ENCODE measurements at regions not wholly inside any gene's neighbourhood (a gene's known extent, or its start where the extent isn't known, plus 50 kb on each side); places are given as distances from the start of the nearest gene placed in this dataset.
A peak's percentile ranks its signal among the peaks of the same experiment; 100 is the strongest.
"Not testable (repeated sequence)": the region's sequence is repeated elsewhere in the genome, so short reads cannot be mapped to it uniquely, and the experiment has no call there.

GRCh38 chr4:130035391-130035790 lies 939.4 kb downstream of the C4orf33 start:
- intact Hi-C loops (cut with DNase I): no loop called here
- no peak for ATAC-seq
- no peaks in the 10 kb centered on the region for H3K27me3 ChIP-seq
- no peaks in the 10 kb centered on the region for H3K9me3 ChIP-seq
- no peaks in the 10 kb centered on the region for H3K36me3 ChIP-seq
- no peak overlapping the region for H3K27ac ChIP-seq
- no peak for DNase-seq
- 23% methylated on average over 1 of the region's 1 CpG for WGBS (ENCODE audit: insufficient coverage, low coverage, low lambda C conversion rate, missing lambda C conversion rate)
- H3K4me1 ChIP-seq: no peaks in the 10 kb centered on the region
- no peak for TF ChIP-seq POLR2A (IDR thresholded peaks at IDR 0.05)
- TF ChIP-seq CTCF (IDR thresholded peaks at IDR 0.05): no peak
- no peak overlapping the region for H3K4me3 ChIP-seq

- ATAC-seq; H3K4me3 ChIP-seq; H3K27me3 ChIP-seq; H3K4me1 ChIP-seq; H3K27ac ChIP-seq; DNase-seq; H3K36me3 ChIP-seq; H3K9me3 ChIP-seq; intact Hi-C loops (cut with DNase I): not testable (repeated sequence)
- WGBS (ENCODE audit: insufficient coverage, low coverage, low lambda C conversion rate, missing lambda C conversion rate): 94% methylated on average over 11 of the region's 13 CpGs
Measured at GRCh38 chr4:130037866-130038265, 941.9 kb downstream of the C4orf33 start.

- ATAC-seq; DNase-seq; H3K9me3 ChIP-seq; H3K27ac ChIP-seq; H3K36me3 ChIP-seq; H3K4me3 ChIP-seq; intact Hi-C loops (cut with DNase I); H3K27me3 ChIP-seq; H3K4me1 ChIP-seq: not testable (repeated sequence)
- WGBS (ENCODE audit: insufficient coverage, low coverage, low lambda C conversion rate, missing lambda C conversion rate): no CpG with 5 or more reads among the region's 32 CpGs
Measured at GRCh38 chr4:130038540-130038939, 942.6 kb downstream of the C4orf33 start.

DNA sequence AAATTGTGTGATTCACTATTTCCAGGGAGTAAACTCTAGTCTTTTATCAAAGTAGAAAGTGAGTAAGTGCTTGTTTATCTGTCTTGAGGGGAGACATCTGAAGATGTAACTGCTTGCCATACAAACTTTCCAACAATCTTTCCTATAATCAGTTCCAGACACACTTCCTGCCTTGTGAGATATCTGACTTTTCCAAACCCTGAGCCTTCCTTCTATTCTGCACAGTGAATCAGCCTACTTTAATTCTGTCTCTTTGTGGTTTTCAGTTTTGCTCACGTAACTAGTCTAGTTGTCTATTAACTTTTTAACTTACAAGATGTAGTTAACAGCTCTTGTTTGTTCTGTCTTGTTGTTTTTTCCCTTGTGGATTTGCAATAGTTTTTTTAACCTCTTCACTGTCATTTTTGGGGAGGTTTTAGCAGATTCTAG lies 947.8 kb downstream of the C4orf33 start:
- no peaks in the 10 kb centered on the region for H3K36me3 ChIP-seq
- TF ChIP-seq POLR2A (IDR thresholded peaks at IDR 0.05) (no peak), CTCF (IDR thresholded peaks at IDR 0.05) (no peak)
- H3K27me3 ChIP-seq: no peaks in the 10 kb centered on the region
- DNase-seq: no peak
- no peaks in the 10 kb centered on the region for H3K9me3 ChIP-seq
- 0% methylated on average over 1 of the region's 1 CpG for WGBS (ENCODE audit: insufficient coverage, low coverage, low lambda C conversion rate, missing lambda C conversion rate)
- intact Hi-C loops (cut with DNase I): no loop called here
- ATAC-seq: peak; percentile 86 to 93 (median 92)
- peak overlapping the region in 1 of 3 donors; percentile 6 for H3K27ac ChIP-seq
- peaks cover 0 to 24% (median 6%) of the 10 kb centered on the region in 4 donors for H3K4me1 ChIP-seq
- H3K4me3 ChIP-seq: no peak overlapping the region

- 24% methylated on average over 3 of the region's 3 CpGs for WGBS (ENCODE audit: insufficient coverage, low coverage, low lambda C conversion rate, missing lambda C conversion rate)
- TF ChIP-seq CTCF (IDR thresholded peaks at IDR 0.05) (no peak), POLR2A (IDR thresholded peaks at IDR 0.05) (no peak)
- ATAC-seq: peak; percentile 44 to 66 (median 50)
Measured at GRCh38 chr4:130044788-130045531, 949.0 kb downstream of the C4orf33 start.

More at GRCh38 chr4:130044788-130045531, 949.0 kb downstream of the C4orf33 start:
- no peaks in the 10 kb centered on the region for H3K36me3 ChIP-seq
- H3K27ac ChIP-seq: no peak overlapping the region
- no peak for DNase-seq
- peaks cover 0 to 24% (median 6%) of the 10 kb centered on the region in 4 donors for H3K4me1 ChIP-seq
- no peak overlapping the region for H3K4me3 ChIP-seq
- H3K27me3 ChIP-seq: no peaks in the 10 kb centered on the region
- intact Hi-C loops (cut with DNase I): no loop called here
- H3K9me3 ChIP-seq: no peaks in the 10 kb centered on the region

Data from right lobe of liver (tissue), 6 donors.